ENCODE measurements at regions not wholly inside any gene's neighbourhood (a gene's known extent, or its start where the extent isn't known, plus 50 kb on each side); places are given as distances from the start of the nearest gene placed in this dataset.

DNA sequence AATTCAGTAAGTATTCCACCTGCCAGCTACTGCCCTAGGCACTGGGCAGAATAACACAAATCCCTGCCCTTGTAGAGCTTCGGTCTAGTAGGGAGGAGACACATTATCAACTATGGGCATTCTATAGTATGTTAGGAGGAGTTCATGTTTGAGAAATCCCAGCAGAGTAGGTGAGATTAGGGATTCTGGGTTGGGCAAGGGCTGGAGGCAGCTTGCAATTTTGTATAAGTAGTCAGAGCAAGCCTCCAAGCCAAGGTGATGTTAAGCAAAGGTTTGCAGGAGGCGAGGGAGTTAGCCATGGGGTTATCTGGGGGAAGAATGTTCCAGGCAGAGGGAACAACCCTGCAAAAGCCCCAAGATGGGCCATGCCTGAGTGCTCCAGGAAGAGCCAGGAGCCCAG lies 187.9 kb upstream of the HS6ST1 start:
- POLR2A ChIA-PET, result no interaction called here
- CTCF ChIA-PET, result no interaction called here

GRCh38 chr2:128510701-128511397 lies 192.2 kb upstream of the HS6ST1 start:
- TF ChIP-seq CTCF (IDR thresholded peaks at IDR 0.05; ENCODE audit: low read depth, low read length), result no peak
- ChIA-PET CTCF (no interaction called here), POLR2A (no interaction called here)
- Histone ChIP-seq H3K27ac (ENCODE audit: low read depth, low read length) (no peak overlapping the region), H3K9me3 (ENCODE audit: control insufficient read depth, insufficient read depth, low read length) (no peaks in the 10 kb centered on the region; the same call in 1 of the 2 replicates), H3K4me3 (ENCODE audit: low read depth, low read length) (no peak overlapping the region), H3K27me3 (ENCODE audit: control insufficient read depth, insufficient read depth, low read length) (peaks cover 5% of the 10 kb centered on the region)
- DNase-seq (ENCODE audit: low read depth, low spot score), result peak; percentile 29

More for the DNA sequence above, 187.9 kb upstream of the HS6ST1 start:
- DNase-seq (ENCODE audit: low read depth, low spot score), result no peak
- Histone ChIP-seq H3K9me3 (ENCODE audit: control insufficient read depth, insufficient read depth, low read length) (no peaks in the 10 kb centered on the region), H3K27ac (ENCODE audit: low read depth, low read length) (no peak overlapping the region), H3K27me3 (ENCODE audit: control insufficient read depth, insufficient read depth, low read length) (peaks cover 5% of the 10 kb centered on the region), H3K4me3 (ENCODE audit: low read depth, low read length) (no peak overlapping the region)
- no peak for TF ChIP-seq CTCF (IDR thresholded peaks at IDR 0.05; ENCODE audit: low read depth, low read length)

GRCh38 chr2:128511731-128512378 lies 193.2 kb upstream of the HS6ST1 start:
- TF ChIP-seq CTCF (IDR thresholded peaks at IDR 0.05; ENCODE audit: low read depth, low read length), result no peak
- DNase-seq (ENCODE audit: low read depth, low spot score), result no peak
- Histone ChIP-seq H3K27me3 (ENCODE audit: control insufficient read depth, insufficient read depth, low read length) (peaks cover 5% of the 10 kb centered on the region), H3K4me3 (ENCODE audit: low read depth, low read length) (no peak overlapping the region), H3K27ac (ENCODE audit: low read depth, low read length) (no peak overlapping the region), H3K9me3 (ENCODE audit: control insufficient read depth, insufficient read depth, low read length) (no peaks in the 10 kb centered on the region; the same call in 1 of the 2 replicates)
- ChIA-PET CTCF (no interaction called here), POLR2A (no interaction called here)

- H3K4me3 ChIP-seq (ENCODE audit: low read depth, low read length), result no peak overlapping the region
- ChIA-PET POLR2A (no interaction called here), CTCF (no interaction called here)
- DNase-seq (ENCODE audit: low read depth, low spot score), result no peak
- H3K27me3 ChIP-seq (ENCODE audit: control insufficient read depth, insufficient read depth, low read length), result peaks cover 2% of the 10 kb centered on the region
- TF ChIP-seq CTCF (IDR thresholded peaks at IDR 0.05; ENCODE audit: low read depth, low read length), result no peak
- H3K9me3 ChIP-seq (ENCODE audit: control insufficient read depth, insufficient read depth, low read length), result no peaks in the 10 kb centered on the region; the same call in 1 of the 2 replicates
- no peak overlapping the region for H3K27ac ChIP-seq (ENCODE audit: low read depth, low read length)
Measured at GRCh38 chr2:128512379-128513115, 193.9 kb upstream of the HS6ST1 start.

Measured in AG04450 (cell line).